Caco-2 (cell line): ENCODE measurements at regions not wholly inside any gene's neighbourhood (a gene's known extent, or its start where the extent isn't known, plus 50 kb on each side); places are given as distances from the start of the nearest gene placed in this dataset.

Experiments used
- BruUV-seq: library from RNA; stranded (reverse); fragments of 400-500 nt; replicated peaks from 2 replicates; lab custom pipeline; 2021; lab: Mats Ljungman, UMichigan
- CTCF ChIA-PET: fragments of 300-600 bp; sonication (Branson Sonifier 250); formaldehyde crosslinking; loops from one replicate; lab custom pipeline; 2022; ENCODE audit warnings: antibody characterized with exemption; lab: Charles Lee
- POLR2A ChIA-PET: fragments of 300-600 bp; sonication (Branson Sonifier 250); formaldehyde crosslinking; loops from one replicate; lab custom pipeline; 2022; ENCODE audit warnings: antibody characterized with exemption; lab: Charles Lee
- DNase-seq, 2 experiments: peaks; one replicate each; pipeline versions ENCODE4 v3.0.0 to v3.0.0-alpha.2; 2020 to 2022
- H3K27me3 ChIP-seq: replicated peaks from 2 replicates; pipeline ENCODE4 v1.6.0; 2011; ENCODE audit warnings: low read length; ENCODE audit not compliant: control insufficient read depth, insufficient read depth
- H3K36me3 ChIP-seq: 2 replicates; pipeline ENCODE4 v1.5.1; 2011; ENCODE audit warnings: low read length; ENCODE audit not compliant: control insufficient read depth, insufficient read depth
- H3K4me1 ChIP-seq: fragments of 250-450 bp; sonication (Bioruptor Pico); 2 replicates; pipeline ENCODE4 v1.5.1; 2020; ENCODE audit warnings: mild to moderate bottlenecking
- H3K4me3 ChIP-seq: 2 replicates; pipeline ENCODE4 v1.5.1; 2011; ENCODE audit warnings: low read depth, mild to moderate bottlenecking, control low read depth, low read length
- H3K9me3 ChIP-seq: fragments of 250-450 bp; sonication (Bioruptor Pico); 2 replicates; pipeline ENCODE4 v1.5.1; 2020; ENCODE audit warnings: mild to moderate bottlenecking, moderate library complexity
- H3K27ac Mint-ChIP-seq: one replicate; pipeline ENCODE4 v1.8.0; 2022; ENCODE audit warnings: mixed read lengths; ENCODE audit not compliant: unreplicated experiment
- H3K27me3 Mint-ChIP-seq: one replicate; pipeline ENCODE4 v1.8.0; 2022; ENCODE audit warnings: mixed read lengths; ENCODE audit not compliant: insufficient read depth, unreplicated experiment
- H3K36me3 Mint-ChIP-seq: one replicate; pipeline ENCODE4 v1.8.0; 2022; ENCODE audit warnings: mild to moderate bottlenecking, mixed read lengths; ENCODE audit not compliant: insufficient read depth, unreplicated experiment
- H3K4me1 Mint-ChIP-seq: one replicate; pipeline ENCODE4 v1.8.0; 2022; ENCODE audit warnings: low read depth, mixed read lengths; ENCODE audit not compliant: unreplicated experiment
- H3K4me3 Mint-ChIP-seq: one replicate; pipeline ENCODE4 v1.8.0; 2022; ENCODE audit warnings: mild to moderate bottlenecking, moderate library complexity, mixed read lengths; ENCODE audit not compliant: unreplicated experiment
- H3K9me3 Mint-ChIP-seq: one replicate; pipeline ENCODE4 v1.8.0; 2022; ENCODE audit warnings: mixed read lengths; ENCODE audit not compliant: unreplicated experiment
- CTCF ChIP-seq, 2 experiments: fragments of 200-600 bp in 1 of 2; IDR thresholded peaks; 1 replicate in 1 of 2; 2 replicates in 1 of 2; pipeline versions ENCODE4 v1.5.1 to v1.8.0; 2011 to 2022; ENCODE audit warnings: antibody characterized with exemption in 1 of 2, control low read depth in 1 of 2, inconsistent platforms in 1 of 2, low read depth in 1 of 2, low read length in 1 of 2, mild to moderate bottlenecking in 1 of 2, moderate library complexity in 1 of 2; ENCODE audit not compliant: insufficient read depth in 1 of 2, severe bottlenecking in 1 of 2, unreplicated experiment in 1 of 2
- intact Hi-C: fragments of 100-400 bp; cut with micrococcal nuclease; formaldehyde crosslinking; loops from one replicate; pipeline ENCODE4 v1.10.0; 2022; ENCODE audit not compliant: unreplicated experiment

GRCh38 chr21:39012326-39013230 lies 170.7 kb downstream of the PSMG1 start:
- Mint-ChIP-seq H3K36me3 (no peaks in the 10 kb centered on the region), H3K9me3 (no peaks in the 10 kb centered on the region), H3K27me3 (no peaks in the 10 kb centered on the region), H3K4me3 (no peak overlapping the region), H3K4me1 (peaks cover 3% of the 10 kb centered on the region), H3K27ac (no peak overlapping the region)
- H3K4me1 ChIP-seq = no peaks in the 10 kb centered on the region
- no peaks in the 10 kb centered on the region for H3K9me3 ChIP-seq
- H3K27me3 ChIP-seq = no peaks in the 10 kb centered on the region
- no peak for DNase-seq
- POLR2A ChIA-PET = no interaction called here
- no peak overlapping the region for H3K4me3 ChIP-seq
- H3K36me3 ChIP-seq = no peaks in the 10 kb centered on the region
- intact Hi-C loops = no loop called here
- BruUV-seq = no TSS peak
- TF ChIP-seq CTCF (IDR thresholded peaks at IDR 0.05; ENCODE audit: insufficient read depth in 1 of 2, low read depth in 1 of 2, low read length in 1 of 2, severe bottlenecking in 1 of 2, unreplicated experiment in 1 of 2) = no peak
- CTCF ChIA-PET = no interaction called here

- BruUV-seq = no TSS peak
- H3K4me1 Mint-ChIP-seq = peaks cover 8% of the 10 kb centered on the region
These were observed 171.3 kb downstream of the PSMG1 start for GRCh38 chr21:39011911-39012310.

More at GRCh38 chr21:39011911-39012310, 171.3 kb downstream of the PSMG1 start:
- Mint-ChIP-seq H3K27me3 (no peaks in the 10 kb centered on the region), H3K36me3 (no peaks in the 10 kb centered on the region), H3K27ac (no peak overlapping the region), H3K9me3 (no peaks in the 10 kb centered on the region), H3K4me3 (no peak overlapping the region)
- ChIA-PET POLR2A (no interaction called here), CTCF (no interaction called here)
- TF ChIP-seq CTCF (IDR thresholded peaks at IDR 0.05; ENCODE audit: insufficient read depth in 1 of 2, low read depth in 1 of 2, low read length in 1 of 2, severe bottlenecking in 1 of 2, unreplicated experiment in 1 of 2) = no peak
- Histone ChIP-seq H3K27me3 (no peaks in the 10 kb centered on the region), H3K9me3 (no peaks in the 10 kb centered on the region), H3K36me3 (no peaks in the 10 kb centered on the region), H3K4me3 (no peak overlapping the region), H3K4me1 (no peaks in the 10 kb centered on the region)
- intact Hi-C loops = no loop called here
- no peak for DNase-seq
